Activated effector memory CD4-positive, alpha-beta T cell treated with anti-CD3 and anti-CD28 coated beads, Interleukin-2, amount 50 U/mL, for 16 hours (primary cell): ENCODE measurements at regions not wholly inside any gene's neighbourhood (a gene's known extent, or its start where the extent isn't known, plus 50 kb on each side); places are given as distances from the start of the nearest gene placed in this dataset.

Experiments used
- DNase-seq: peaks from one replicate; pipeline ENCODE4 v3.0.0-alpha.2; 2020

DNA sequence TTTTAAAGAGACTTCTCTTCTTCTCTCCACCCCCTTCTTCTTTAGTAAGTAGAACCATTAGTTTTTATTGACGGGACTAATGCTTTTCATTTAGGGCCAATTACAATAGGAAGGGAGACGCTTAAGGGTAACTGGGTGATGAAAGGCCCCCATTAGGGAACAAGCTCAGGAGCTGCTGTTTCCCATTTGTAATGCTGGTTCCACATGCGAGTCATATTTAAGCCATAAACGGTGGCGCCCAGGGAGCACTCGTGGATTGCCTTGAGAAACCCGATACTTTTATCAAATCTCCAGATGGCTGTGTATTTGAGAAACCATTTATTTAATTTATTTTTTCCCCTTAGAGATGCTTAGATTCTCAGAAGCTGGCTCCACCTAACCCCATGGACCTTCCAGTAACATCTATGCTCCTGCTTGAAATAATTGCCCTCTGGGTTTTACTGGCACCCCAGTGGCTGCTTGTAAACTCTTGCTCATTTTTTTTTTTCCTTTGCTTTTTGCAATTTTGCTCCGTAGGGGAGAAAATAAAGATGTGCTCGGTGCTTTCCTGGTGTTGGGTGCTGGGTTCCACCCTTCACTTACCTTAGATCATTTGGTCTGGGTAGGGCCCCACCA lies 124.2 kb upstream of the MSX1 start:
- DNase-seq, result no peak

DNA sequence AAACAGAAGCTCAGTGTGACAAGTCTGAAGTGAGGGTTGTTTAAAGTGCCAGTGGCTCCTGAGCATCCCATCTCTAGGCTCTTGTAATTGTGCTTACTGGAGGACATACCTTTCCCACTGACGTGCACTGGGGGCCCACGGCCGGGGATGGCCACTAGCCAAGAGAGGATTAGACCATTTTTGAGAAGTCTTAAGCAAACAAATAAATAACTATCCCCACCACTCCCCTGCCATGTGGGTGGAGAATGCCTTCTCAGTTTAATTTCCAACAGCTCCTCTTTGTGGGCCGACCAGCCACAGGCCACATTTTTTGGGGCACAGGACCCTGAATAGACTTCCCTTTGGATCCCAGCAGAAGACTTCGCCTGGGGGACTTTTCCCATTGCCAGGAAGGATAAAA lies 125.0 kb upstream of the MSX1 start:
- no peak for DNase-seq

GRCh38 chr4:4733663-4734062 lies 125.8 kb upstream of the MSX1 start:
- no peak for DNase-seq

GRCh38 chr4:4730249-4730648 lies 129.2 kb upstream of the MSX1 start:
- DNase-seq, result no peak

DNA sequence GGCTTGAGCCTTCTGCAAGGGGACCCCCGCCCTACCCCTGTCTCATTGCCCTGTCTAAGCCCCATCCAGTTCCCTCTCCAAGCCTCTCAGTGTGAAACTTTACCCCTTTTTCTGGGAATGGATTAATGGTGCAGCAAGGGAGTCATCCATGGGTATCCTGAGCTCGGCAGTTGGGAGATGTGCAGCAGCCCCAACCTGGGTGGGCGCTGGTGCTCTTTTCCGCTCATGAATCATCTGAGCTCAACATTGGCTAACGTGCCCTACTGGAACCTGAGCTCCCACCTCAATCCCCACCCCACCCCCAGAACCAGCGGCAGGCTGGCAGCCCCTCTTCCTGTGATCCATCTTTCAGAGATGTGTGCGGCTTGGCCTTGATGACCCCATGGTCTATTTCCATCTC lies 130.3 kb upstream of the MSX1 start:
- no peak for DNase-seq

GRCh38 chr4:4727536-4727935 lies 131.9 kb upstream of the MSX1 start:
- DNase-seq, result no peak

GRCh38 chr4:4726051-4726450 lies 133.4 kb upstream of the MSX1 start:
- DNase-seq, result no peak

- no peak for DNase-seq
These were observed 135.1 kb upstream of the MSX1 start for GRCh38 chr4:4724321-4724720.

DNA sequence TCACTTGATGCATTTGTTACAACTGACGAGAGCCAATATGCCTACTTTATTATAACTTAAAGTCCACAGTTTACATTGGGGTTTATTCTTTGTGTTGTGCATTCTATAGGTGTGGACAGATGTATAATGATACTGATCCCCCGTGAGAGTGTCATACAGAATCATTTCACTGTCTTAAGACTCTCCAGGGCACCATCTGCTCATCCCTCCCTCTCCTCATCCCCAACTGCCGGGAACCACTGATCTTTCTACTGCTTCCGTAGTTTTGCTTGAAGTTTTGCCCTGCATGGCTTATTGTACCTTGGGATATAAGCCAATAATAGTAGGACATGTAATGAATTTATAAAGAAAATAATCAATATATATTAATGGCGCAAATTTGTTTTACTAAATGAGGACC lies 137.8 kb upstream of the MSX1 start:
- no peak for DNase-seq

DNA sequence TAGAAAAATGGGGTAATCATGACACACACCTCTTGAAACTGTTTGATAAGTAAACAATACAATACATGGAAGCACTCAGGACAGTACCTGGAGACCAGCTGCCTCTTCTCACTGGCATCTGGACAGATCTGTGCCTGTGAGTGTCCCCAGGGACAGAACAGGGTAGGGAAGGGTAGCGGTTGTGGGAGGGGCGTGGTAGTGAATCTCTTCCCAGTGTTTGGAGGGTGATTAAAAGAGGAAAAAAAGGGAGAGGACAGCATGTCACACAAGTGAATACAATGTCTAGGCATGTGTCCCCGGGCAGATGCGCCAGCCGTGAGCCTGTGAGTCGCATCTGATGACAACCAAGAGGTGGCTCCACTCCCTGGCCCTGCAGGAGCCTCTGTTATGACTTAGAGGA lies 138.8 kb upstream of the MSX1 start:
- no peak for DNase-seq

DNA sequence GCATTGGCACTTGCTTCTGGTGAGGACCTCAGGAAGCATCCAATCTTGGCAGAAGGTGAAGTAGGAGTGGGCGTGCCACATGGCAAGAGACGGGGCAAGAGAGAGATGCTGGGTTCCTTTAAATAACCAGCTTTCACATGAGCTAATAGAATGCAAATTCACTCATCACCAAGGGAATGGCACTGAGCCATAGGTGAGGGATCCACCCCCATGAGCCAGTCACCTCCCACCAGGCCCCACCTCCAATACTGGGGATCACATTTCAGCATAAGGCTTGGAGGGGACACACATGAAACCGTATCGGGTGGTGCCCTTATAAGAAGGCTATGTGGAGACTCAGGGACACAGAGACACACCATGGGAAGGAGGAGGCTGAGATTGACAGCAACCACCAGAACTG lies 140.0 kb upstream of the MSX1 start:
- DNase-seq, result no peak

DNA sequence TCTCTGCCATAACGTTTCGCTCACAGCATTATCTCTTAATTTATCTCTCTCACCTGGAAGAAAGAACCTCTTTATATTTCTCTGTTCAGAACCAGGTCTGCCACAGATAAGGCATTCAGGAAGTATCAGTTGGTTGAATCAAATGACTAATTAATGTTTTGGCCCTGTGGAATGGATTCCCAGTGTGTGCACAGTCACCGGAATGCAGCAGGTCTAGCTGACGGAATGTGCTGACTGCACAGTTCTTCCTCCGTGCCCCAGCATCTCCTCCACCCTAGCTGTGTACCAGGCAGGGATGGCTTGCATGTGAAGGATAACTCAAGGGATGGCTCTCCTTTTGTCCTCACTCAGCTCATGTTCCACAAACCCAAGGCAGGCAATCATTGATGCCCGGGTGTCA lies 141.8 kb upstream of the MSX1 start:
- DNase-seq, result no peak

DNA sequence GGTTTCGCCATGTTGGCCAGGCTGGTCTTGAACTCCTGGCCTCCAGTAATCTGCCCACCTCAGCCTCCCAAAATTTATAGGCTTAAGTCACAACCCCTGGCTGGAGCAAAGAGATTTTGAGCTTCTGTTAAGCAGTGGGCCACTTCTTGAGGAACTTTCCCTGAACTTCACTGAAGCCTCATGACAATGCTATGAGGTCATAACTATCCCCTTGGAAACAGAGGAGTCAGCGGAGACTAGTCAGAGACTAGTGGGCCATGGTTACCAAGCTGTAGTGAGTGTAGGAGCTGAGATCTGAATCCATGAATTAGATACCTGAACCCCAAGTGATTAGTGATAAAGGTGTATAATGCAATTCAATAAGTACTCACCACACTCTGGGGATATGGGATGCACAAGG lies 145.1 kb upstream of the MSX1 start:
- no peak for DNase-seq

DNA sequence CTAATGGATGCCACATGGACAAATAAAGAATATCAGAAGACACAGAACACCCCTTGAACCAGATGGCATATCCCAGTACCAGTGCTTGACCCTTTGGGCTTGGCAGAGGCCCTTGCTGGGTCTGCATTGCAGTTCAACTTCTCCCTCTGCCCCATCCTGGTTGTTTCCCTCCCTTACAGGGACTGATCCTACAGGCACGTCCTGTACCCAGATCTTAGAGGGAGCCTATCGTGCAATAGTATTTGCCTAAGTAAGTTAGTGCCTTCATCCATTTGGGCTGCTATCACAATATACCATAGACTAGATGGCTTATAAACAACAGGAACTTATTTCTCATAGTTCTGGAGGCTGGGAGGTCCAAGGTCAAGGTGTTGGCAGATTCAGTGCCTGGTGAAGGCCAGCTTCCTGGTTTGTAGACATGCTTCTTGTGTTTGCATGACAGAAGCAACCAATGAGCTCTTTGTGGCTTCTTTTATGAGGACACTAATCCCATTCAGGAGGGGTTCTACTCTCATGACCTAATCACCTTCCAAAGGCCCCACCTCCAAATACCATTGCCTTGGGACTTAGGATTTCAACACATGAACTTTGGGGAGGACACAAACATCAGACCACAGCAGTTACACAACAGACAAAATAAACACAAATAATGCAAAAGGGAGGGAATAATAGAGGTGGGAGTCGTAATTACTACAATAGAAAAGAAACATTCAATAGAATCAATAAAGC lies 146.5 kb upstream of the MSX1 start:
- no peak for DNase-seq

DNA sequence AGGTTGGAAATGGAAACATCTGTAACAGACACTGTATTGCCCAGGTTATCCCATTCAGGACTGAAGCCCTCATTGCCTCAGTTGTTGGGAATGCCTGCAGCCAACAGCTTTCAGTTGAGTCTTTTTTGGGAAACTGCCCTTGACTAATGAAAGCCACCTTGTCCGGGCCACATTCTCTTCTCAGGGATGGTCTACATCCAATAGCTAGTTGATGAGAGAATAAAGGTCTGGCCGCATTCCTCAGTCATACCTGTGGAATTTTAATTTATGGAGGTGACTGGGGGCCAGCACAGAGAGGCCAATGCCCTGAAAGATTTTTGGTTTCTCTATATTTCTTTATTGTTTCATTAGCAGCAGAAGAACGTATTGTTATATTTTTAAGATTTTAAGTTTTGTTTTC lies 147.6 kb upstream of the MSX1 start:
- DNase-seq, result no peak

- DNase-seq, result no peak
These were observed 149.7 kb upstream of the MSX1 start for GRCh38 chr4:4709736-4710135.

DNA sequence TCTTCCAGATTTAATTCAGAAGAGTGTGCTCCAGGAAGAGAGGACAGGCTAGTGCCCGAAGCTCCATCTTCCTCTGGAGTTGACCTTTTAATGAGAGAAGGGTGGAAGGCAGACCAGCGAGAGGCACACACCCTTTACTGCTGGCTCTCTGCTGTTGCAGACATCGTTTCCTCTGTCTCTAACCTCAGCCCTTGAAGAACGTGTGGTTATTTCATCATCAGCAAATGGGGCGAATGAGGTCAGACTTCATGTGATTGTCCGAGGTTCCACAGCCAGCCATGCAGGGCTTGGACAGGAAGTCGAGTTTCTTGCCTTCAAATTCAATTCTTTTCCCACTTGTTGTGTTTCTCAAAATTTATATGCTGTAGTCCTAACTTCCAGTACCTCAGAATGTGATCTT lies 155.2 kb upstream of the MSX1 start:
- no peak for DNase-seq

DNA sequence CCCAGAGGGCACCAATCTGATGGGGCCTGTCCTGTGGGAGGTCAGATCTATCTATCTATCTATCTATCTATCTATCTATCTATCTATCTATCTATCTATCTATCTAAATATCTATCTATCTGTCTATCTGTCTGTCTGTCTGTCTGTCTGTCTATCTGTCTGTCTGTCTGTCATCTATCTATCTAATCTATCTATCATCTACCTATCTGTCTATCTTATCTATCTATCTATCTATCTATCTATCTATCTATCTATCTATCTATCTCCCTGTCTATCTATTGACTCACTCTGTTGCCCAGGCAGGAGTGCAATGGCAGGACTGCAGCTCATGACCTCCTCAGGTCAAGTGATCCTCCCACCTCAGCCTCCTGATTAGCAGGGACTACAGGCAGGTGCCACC lies 155.7 kb upstream of the STX18 start:
- DNase-seq, result no peak

- DNase-seq, result no peak
These were observed 154.7 kb upstream of the STX18 start for GRCh38 chr4:4696530-4696929.

DNA sequence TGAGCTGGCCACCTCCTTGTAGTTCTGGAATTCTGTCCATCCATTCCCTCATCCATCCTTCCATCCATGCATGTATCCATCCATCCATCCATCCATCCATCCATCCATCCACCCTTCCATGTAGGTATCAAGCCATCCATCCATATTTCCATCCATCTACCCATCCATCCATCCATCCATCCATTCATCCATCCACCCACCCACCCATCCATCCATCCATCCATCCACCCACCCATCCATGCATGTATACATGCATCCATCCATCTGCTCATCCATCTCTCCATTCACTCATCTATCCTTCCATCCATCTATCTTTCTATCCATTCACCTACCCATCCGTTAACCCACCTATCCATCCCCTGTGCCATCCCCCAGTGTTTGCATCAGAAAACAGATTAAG lies 153.6 kb upstream of the STX18 start:
- DNase-seq, result no peak

DNA sequence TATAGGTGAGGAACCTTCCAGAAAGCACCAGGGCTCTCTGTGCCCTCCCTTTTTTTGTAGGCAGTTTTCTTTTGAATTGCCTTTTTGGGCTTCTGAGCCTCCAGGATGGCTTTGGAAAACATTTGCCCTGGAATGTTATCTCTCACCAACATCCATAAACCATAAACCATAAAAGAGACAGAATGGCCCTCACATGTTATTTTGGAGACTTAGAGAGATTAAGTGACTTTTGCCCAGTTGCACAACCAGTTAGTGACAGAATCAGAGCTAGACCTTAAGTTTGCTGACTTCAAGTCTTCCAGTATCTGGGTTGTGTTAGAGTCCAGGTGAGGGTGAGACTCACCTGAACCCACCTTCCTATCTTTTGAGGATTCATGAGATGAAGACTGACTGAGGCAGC lies 153.0 kb upstream of the STX18 start:
- no peak for DNase-seq

- no peak for DNase-seq
These were observed 152.5 kb upstream of the STX18 start for GRCh38 chr4:4694296-4694772.

DNA sequence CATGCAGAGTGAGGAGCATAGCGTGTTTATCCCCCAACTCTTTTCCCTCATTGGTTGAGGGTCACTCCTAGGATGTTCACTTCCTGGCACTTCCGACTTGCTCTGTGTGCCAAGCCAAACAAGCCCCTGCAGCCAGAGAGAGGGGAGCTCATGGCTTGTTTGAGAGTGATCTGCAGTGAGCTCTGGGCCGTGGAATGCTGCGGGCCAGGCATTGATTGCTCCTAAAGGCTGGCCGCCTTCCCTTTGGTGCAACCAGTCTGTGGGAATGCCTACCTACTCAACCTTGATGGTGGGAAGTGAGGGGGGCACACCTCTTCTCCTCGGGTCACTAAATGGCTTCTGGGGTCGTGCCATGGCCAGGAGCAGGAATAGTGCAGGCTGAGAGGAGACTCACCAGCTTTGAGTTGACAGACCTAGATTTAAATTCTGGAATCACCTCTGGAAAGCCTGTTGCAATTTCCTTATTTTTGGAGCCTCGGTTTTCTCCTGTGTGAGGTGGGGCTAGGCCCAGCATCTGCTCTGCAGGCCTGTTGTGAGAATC lies 152.0 kb upstream of the STX18 start:
- DNase-seq, result no peak

DNA sequence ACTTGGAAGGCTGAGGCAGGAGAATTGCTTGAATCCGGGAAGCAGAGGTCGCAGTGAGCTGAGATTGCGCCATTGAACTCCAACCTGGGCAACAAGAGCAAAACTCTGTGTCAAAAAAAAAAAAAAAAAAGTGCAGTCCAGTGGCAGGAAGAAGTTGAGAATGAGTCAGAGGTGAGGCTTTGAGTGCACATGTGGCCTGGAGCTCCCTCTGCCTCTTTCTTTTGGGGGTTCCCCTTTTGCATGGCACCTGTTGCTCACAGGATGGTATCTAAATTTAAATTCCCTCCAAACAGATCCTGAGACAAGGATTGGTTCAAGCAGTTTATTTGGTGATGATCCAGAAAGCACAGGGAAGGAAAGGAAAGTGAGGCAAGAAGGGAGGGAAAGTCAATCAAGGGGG lies 151.4 kb upstream of the STX18 start:
- no peak for DNase-seq

GRCh38 chr4:4690854-4691253 lies 149.0 kb upstream of the STX18 start:
- DNase-seq, result no peak
